Erythroblast (primary cell): ENCODE measurements at regions not wholly inside any gene's neighbourhood (a gene's known extent, or its start where the extent isn't known, plus 50 kb on each side); places are given as distances from the start of the nearest gene placed in this dataset.

Experiments
- GATA1 ChIP-seq: IDR thresholded peaks from 2 replicates; pipeline ENCODE4 v1.6.1; 2011; ENCODE audit warnings: low read depth, mild to moderate bottlenecking, control low read depth, low read length, moderate library complexity
- POLR2A ChIP-seq: IDR thresholded peaks from 2 replicates; pipeline ENCODE4 v1.6.1; 2011; ENCODE audit warnings: mild to moderate bottlenecking, low read length

DNA sequence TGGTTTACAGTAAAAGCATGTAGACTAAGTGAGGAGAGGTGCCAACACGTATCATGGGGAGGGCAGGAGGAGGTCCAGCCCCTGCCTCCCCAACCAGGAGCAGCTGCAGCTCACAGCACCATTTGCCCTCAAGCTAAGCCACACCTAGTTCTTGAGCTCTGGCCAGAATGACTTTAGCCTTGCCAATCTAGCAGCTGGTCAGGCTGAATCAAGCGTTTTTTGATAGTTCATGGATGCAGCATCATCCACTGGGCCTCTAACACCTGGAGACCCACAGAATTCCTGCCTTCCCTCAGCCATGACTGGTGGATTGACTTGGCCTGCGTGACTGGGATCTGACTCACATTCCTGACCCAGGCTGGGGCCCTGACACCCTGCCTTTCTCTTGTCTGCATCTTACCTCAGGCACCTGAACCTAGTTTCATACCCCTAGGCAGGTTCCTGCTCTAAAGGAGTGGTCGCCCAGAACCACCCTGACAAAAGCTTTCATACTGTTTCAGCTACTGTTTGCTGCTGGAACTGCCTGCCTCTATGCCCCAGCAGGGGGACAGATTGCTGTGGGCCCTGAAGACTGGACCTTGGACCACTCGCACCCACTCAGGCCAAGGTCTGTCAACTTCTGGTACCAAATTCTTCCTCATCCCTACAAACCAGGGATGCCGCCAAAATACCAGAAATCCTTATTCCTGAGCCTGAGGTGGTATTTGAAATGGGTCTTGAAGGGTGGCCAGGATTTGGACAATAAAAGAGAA lies 122.3 kb downstream of the QRSL1 start:
- TF ChIP-seq POLR2A: no peak
- TF ChIP-seq GATA1: no peak
